Testis (tissue), 2 donors: ENCODE measurements at regions not wholly inside any gene's neighbourhood (a gene's known extent, or its start where the extent isn't known, plus 50 kb on each side); places are given as distances from the start of the nearest gene placed in this dataset.

Source experiments
- DNase-seq: peaks from one replicate; pipeline ENCODE4 v3.0.0-alpha.2; 2019
- H3K27ac ChIP-seq, 2 donors: fragments of 200-600 bp; sonication (generic); one replicate each; pipeline ENCODE4 v1.5.1; 2019
- H3K27me3 ChIP-seq: fragments of 200-600 bp; sonication (generic); one replicate; pipeline ENCODE4 v1.5.1; 2019
- H3K36me3 ChIP-seq: fragments of 200-600 bp; sonication (generic); one replicate; pipeline ENCODE4 v1.5.1; 2017; ENCODE audit warnings: low read depth; ENCODE audit errors: missing control alignments
- H3K4me1 ChIP-seq: fragments of 200-600 bp; sonication (generic); one replicate; pipeline ENCODE4 v1.5.1; 2019
- H3K4me3 ChIP-seq, 2 donors: fragments of 200-600 bp; sonication (generic); one replicate each; pipeline ENCODE4 v1.5.1; 2017 to 2019
- H3K9me3 ChIP-seq: fragments of 200-600 bp; sonication (generic); one replicate; pipeline ENCODE4 v1.5.1; 2017
- CTCF ChIP-seq, 3 experiments: fragments of 450-650 bp in 2 of 3; fragments of 200-600 bp in 1 of 3; sonication (generic) in 1 of 3; IDR thresholded peaks; one replicate each; pipeline ENCODE4 v1.5.1; 2016 to 2019; ENCODE audit warnings: antibody characterized with exemption in 3 of 3, mild to moderate bottlenecking in 2 of 3, moderate library complexity in 1 of 3
- POLR2A ChIP-seq: fragments of 450-650 bp; IDR thresholded peaks from one replicate; pipeline ENCODE4 v1.6.1; 2017; ENCODE audit warnings: antibody characterized with exemption, mild to moderate bottlenecking, moderate library complexity
- WGBS, 2 donors: methylation state at CpG; one replicate each; pipeline ENCODE4 v1.1.5; 2018; 5-methylcytosine and 5-hydroxymethylcytosine counted together
- intact Hi-C: fragments of 100-400 bp; cut with DNase I; formaldehyde crosslinking; loops from one replicate; pipeline ENCODE4 v1.15.1; 2023; ENCODE audit warnings: low total_unique reads

- intact Hi-C loops, result no loop called here
- Histone ChIP-seq H3K4me3 (no peak overlapping the region), H3K27ac (no peak overlapping the region), H3K9me3 (no peaks in the 10 kb centered on the region), H3K4me1 (no peaks in the 10 kb centered on the region), H3K27me3 (no peaks in the 10 kb centered on the region), H3K36me3 (no peaks in the 10 kb centered on the region)
- no peak for DNase-seq
- no peak for TF ChIP-seq POLR2A
- no peak for TF ChIP-seq CTCF (IDR thresholded peaks at IDR 0.05)
Observed at GRCh38 chr7:117929237-117929636, 56.0 kb upstream of the CTTNBP2 start.

- H3K4me1 ChIP-seq, result no peaks in the 10 kb centered on the region
Observed at GRCh38 chr7:117931314-117931713, 58.1 kb upstream of the CTTNBP2 start.

GRCh38 chr7:117937049-117937752 is 64.0 kb upstream of the CTTNBP2 start:
- H3K27me3 ChIP-seq, result no peaks in the 10 kb centered on the region
- WGBS, 2 donors, result 74 to 80% methylated on average over 7 of the region's 7 CpGs
- no peaks in the 10 kb centered on the region for H3K9me3 ChIP-seq
- no peak overlapping the region for H3K4me3 ChIP-seq
- no peaks in the 10 kb centered on the region for H3K36me3 ChIP-seq
- intact Hi-C loops, result no loop called here
- no peak for DNase-seq
- no peaks in the 10 kb centered on the region for H3K4me1 ChIP-seq
- no peak overlapping the region for H3K27ac ChIP-seq
- TF ChIP-seq POLR2A (no peak), CTCF (IDR thresholded peaks at IDR 0.05) (no peak)

More at GRCh38 chr7:117931314-117931713, 58.1 kb upstream of the CTTNBP2 start:
- DNase-seq, result no peak
- Histone ChIP-seq H3K9me3 (no peaks in the 10 kb centered on the region), H3K4me3 (no peak overlapping the region), H3K27me3 (no peaks in the 10 kb centered on the region), H3K36me3 (no peaks in the 10 kb centered on the region), H3K27ac (no peak overlapping the region)
- intact Hi-C loops, result no loop called here
- no peak for TF ChIP-seq CTCF (IDR thresholded peaks at IDR 0.05)
- no peak for TF ChIP-seq POLR2A
- 83 to 88% methylated on average over 5 of the region's 5 CpGs for WGBS, 2 donors

GRCh38 chr7:117937753-117938483 is 64.7 kb upstream of the CTTNBP2 start:
- no peaks in the 10 kb centered on the region for H3K27me3 ChIP-seq
- 86 to 93% methylated on average over 2 of the region's 2 CpGs for WGBS, 2 donors
- no peak overlapping the region for H3K4me3 ChIP-seq
- intact Hi-C loops, result no loop called here
- TF ChIP-seq CTCF (IDR thresholded peaks at IDR 0.05) (no peak), POLR2A (no peak)
- no peaks in the 10 kb centered on the region for H3K36me3 ChIP-seq
- DNase-seq, result no peak
- H3K9me3 ChIP-seq, result no peaks in the 10 kb centered on the region
- no peaks in the 10 kb centered on the region for H3K4me1 ChIP-seq
- no peak overlapping the region for H3K27ac ChIP-seq
